SK-N-SH (cell line): ENCODE measurements at regions not wholly inside any gene's neighbourhood (a gene's known extent, or its start where the extent isn't known, plus 50 kb on each side); places are given as distances from the start of the nearest gene placed in this dataset.

ENCODE experiments used
- CHD2 ChIP-seq: fragments of 150-350 bp; IDR thresholded peaks from 2 replicates; pipeline ENCODE4 v1.6.1; 2018; ENCODE audit warnings: low read length; ENCODE audit not compliant: partially characterized antibody
- ELF1 ChIP-seq: IDR thresholded peaks from 2 replicates; pipeline ENCODE4 v1.4.0; 2012
- EP300 ChIP-seq, 2 experiments: IDR thresholded peaks; 2 replicates each; pipeline versions ENCODE4 v1.4.0 to v1.6.1; 2012; ENCODE audit warnings: borderline replicate concordance in 1 of 2, low read depth in 1 of 2, low read length in 1 of 2
- FOXM1 ChIP-seq: IDR thresholded peaks from 2 replicates; pipeline ENCODE4 v1.4.0; 2012; ENCODE audit warnings: low read depth, mild to moderate bottlenecking
- MAX ChIP-seq: IDR thresholded peaks from 2 replicates; pipeline ENCODE4 v1.4.0; 2012; ENCODE audit warnings: low read depth
- MEF2A ChIP-seq: IDR thresholded peaks from 2 replicates; pipeline ENCODE4 v1.4.0; 2012; ENCODE audit warnings: low read depth, borderline replicate concordance
- NRF1 ChIP-seq: IDR thresholded peaks from 2 replicates; pipeline ENCODE4 v1.6.1; 2012; ENCODE audit warnings: low read depth, mild to moderate bottlenecking, low read length
- POLR2AphosphoS5 ChIP-seq: IDR thresholded peaks from 2 replicates; pipeline ENCODE4 v1.6.1; 2012; ENCODE audit warnings: low read depth, low read length
- RCOR1 ChIP-seq: fragments of 150-350 bp; IDR thresholded peaks from 2 replicates; pipeline ENCODE4 v1.6.1; 2017; ENCODE audit warnings: antibody characterized with exemption, low read length
- USF2 ChIP-seq: fragments of 150-350 bp; IDR thresholded peaks from 2 replicates; pipeline ENCODE4 v1.6.1; 2017; ENCODE audit warnings: antibody characterized with exemption, low read length, low read depth, borderline replicate concordance
- TF ChIP-seq, protein P1 (sequence below): fragments of 200-600 bp; sonication (generic); IDR thresholded peaks from 2 replicates; pipeline ENCODE4 v1.6.1; 2017; ENCODE audit warnings: antibody characterized with exemption, mild to moderate bottlenecking, moderate library complexity

GRCh38 chr4:41362621-41363383, 106.1 kb downstream of the UCHL1 start:
- TF ChIP-seq MEF2A, result no peak
- TF ChIP-seq, protein P1, sequence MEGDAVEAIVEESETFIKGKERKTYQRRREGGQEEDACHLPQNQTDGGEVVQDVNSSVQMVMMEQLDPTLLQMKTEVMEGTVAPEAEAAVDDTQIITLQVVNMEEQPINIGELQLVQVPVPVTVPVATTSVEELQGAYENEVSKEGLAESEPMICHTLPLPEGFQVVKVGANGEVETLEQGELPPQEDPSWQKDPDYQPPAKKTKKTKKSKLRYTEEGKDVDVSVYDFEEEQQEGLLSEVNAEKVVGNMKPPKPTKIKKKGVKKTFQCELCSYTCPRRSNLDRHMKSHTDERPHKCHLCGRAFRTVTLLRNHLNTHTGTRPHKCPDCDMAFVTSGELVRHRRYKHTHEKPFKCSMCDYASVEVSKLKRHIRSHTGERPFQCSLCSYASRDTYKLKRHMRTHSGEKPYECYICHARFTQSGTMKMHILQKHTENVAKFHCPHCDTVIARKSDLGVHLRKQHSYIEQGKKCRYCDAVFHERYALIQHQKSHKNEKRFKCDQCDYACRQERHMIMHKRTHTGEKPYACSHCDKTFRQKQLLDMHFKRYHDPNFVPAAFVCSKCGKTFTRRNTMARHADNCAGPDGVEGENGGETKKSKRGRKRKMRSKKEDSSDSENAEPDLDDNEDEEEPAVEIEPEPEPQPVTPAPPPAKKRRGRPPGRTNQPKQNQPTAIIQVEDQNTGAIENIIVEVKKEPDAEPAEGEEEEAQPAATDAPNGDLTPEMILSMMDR, result no peak
- TF ChIP-seq RCOR1, result no peak
- no peak for TF ChIP-seq EP300 (IDR thresholded peaks at IDR 0.05; ENCODE audit: borderline replicate concordance in 1 of 2, low read depth in 1 of 2, low read length in 1 of 2)
- no peak for TF ChIP-seq CHD2
- TF ChIP-seq FOXM1, result no peak
- TF ChIP-seq ELF1, result no peak
- no peak for TF ChIP-seq MAX
- no peak for TF ChIP-seq NRF1
- TF ChIP-seq POLR2AphosphoS5, result no peak
- TF ChIP-seq USF2, result no peak
